SU-DHL-6 (cell line): ENCODE measurements at regions not wholly inside any gene's neighbourhood (a gene's known extent, or its start where the extent isn't known, plus 50 kb on each side); places are given as distances from the start of the nearest gene placed in this dataset.

Experiments used
- H2AFZ ChIP-seq: fragments of 200-600 bp; sonication (generic); 2 replicates; pipeline ENCODE4 v1.6.1; 2014; ENCODE audit warnings: low read depth, mild to moderate bottlenecking, moderate library complexity, mixed read lengths, antibody characterized with exemption, low read length; ENCODE audit not compliant: severe bottlenecking
- H3F3A ChIP-seq: fragments of 200-600 bp; shearing (Covaris generic); 2 replicates; pipeline ENCODE4 v1.6.0; 2016; ENCODE audit warnings: antibody characterized with exemption, mild to moderate bottlenecking; ENCODE audit not compliant: insufficient read depth
- H3K27ac ChIP-seq: fragments of 200-600 bp; sonication (generic); 2 replicates; pipeline ENCODE4 v1.5.1; 2016; ENCODE audit warnings: low read depth, mild to moderate bottlenecking, low read length, moderate library complexity, mixed read lengths
- H3K27me3 ChIP-seq: fragments of 200-600 bp; sonication (generic), shearing (Covaris generic); 2 replicates; pipeline ENCODE4 v1.6.0; 2014; ENCODE audit warnings: mild to moderate bottlenecking, low read length
- H3K36me3 ChIP-seq: fragments of 200-600 bp; sonication (generic); 2 replicates; pipeline ENCODE4 v1.6.1; 2014; ENCODE audit warnings: mild to moderate bottlenecking, low read length, mixed read lengths
- H3K4me2 ChIP-seq: fragments of 300-600, 200-600 bp; shearing (Covaris generic), sonication (generic); 2 replicates; pipeline ENCODE4 v1.6.0; 2014; ENCODE audit warnings: low read length, low read depth, mild to moderate bottlenecking; ENCODE audit not compliant: poor library complexity, severe bottlenecking
- H3K4me3 ChIP-seq: fragments of 200-600 bp; sonication (generic); 2 replicates; pipeline ENCODE4 v1.5.1; 2014; ENCODE audit warnings: antibody characterized with exemption, low read length, mild to moderate bottlenecking, mixed read lengths; ENCODE audit not compliant: insufficient read depth, poor library complexity, severe bottlenecking
- H3K79me2 ChIP-seq: fragments of 200-600 bp; sonication (generic); 2 replicates; pipeline ENCODE4 v1.6.1; 2014; ENCODE audit warnings: mild to moderate bottlenecking, low read length, moderate library complexity; ENCODE audit not compliant: insufficient read depth
- H3K9ac ChIP-seq: fragments of 200-600 bp; sonication (generic); 2 replicates; pipeline ENCODE4 v1.7.0; 2014; ENCODE audit warnings: mild to moderate bottlenecking, low read length
- H3K9me2 ChIP-seq: fragments of 200-600 bp; sonication (generic); replicated peaks from 2 replicates; pipeline ENCODE4 v1.6.1; 2014; ENCODE audit warnings: low read length; ENCODE audit not compliant: insufficient read depth
- H3K9me3 ChIP-seq: fragments of 200-600 bp; sonication (generic); 2 replicates; pipeline ENCODE4 v1.6.1; 2014; ENCODE audit warnings: low read length, mixed read lengths; ENCODE audit not compliant: insufficient read depth
- H4K20me1 ChIP-seq: fragments of 200-600 bp; sonication (generic); 2 replicates; pipeline ENCODE4 v1.6.1; 2014; ENCODE audit warnings: low read depth, mild to moderate bottlenecking, antibody characterized with exemption, low read length, moderate library complexity, mixed read lengths
- EZH2phosphoT487 ChIP-seq: fragments of 200-600 bp; sonication (generic), shearing (Covaris generic); conservative IDR thresholded peaks from 2 replicates; pipeline ENCODE4 v1.6.1; 2018; ENCODE audit warnings: mild to moderate bottlenecking, antibody characterized with exemption, low read length, moderate library complexity, mixed read lengths
- TF ChIP-seq, protein P1 (sequence below): fragments of 200-600 bp; sonication (generic); IDR thresholded peaks from one replicate; pipeline ENCODE4 v1.5.1; 2017; ENCODE audit warnings: antibody characterized with exemption, mild to moderate bottlenecking, low read length, moderate library complexity; ENCODE audit not compliant: insufficient read depth, poor library complexity, severe bottlenecking

DNA sequence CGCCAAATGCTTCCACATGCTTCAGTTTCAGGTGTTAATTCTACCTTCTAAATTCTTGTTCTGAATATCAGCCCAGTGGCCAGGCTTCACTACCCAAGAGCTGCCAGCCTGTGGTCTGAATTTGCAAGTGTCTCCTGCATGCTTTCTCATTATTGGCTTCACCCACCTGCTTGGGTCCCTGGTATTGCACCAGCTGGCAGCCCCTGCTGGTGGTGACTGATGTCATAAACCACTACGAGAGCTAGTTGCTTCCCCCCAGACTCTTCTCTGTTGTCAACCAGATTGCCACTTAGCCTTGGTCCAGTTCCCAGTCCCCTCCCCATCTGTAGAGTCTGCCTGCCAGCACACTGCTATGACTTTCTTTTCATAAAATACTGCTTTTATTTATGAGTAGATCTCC, 197.7 kb upstream of the DUSP10 start:
- Histone ChIP-seq H3K4me3 (no peak overlapping the region), H3K9ac (no peak overlapping the region; the same call in 1 of the 2 replicates), H3K4me2 (peak overlapping the region; percentile 50), H3K27ac (peak overlapping the region; percentile 66), H3F3A (no peaks in the 10 kb centered on the region; the same call in 1 of the 2 replicates), H3K9me3 (no peaks in the 10 kb centered on the region), H3K27me3 (no peaks in the 10 kb centered on the region), H4K20me1 (no peaks in the 10 kb centered on the region), H3K9me2 (no peaks in the 10 kb centered on the region), H3K79me2 (no peaks in the 10 kb centered on the region), H2AFZ (no peak overlapping the region), H3K36me3 (no peaks in the 10 kb centered on the region)
- TF ChIP-seq EZH2phosphoT487, result no peak
- TF ChIP-seq, protein P1, sequence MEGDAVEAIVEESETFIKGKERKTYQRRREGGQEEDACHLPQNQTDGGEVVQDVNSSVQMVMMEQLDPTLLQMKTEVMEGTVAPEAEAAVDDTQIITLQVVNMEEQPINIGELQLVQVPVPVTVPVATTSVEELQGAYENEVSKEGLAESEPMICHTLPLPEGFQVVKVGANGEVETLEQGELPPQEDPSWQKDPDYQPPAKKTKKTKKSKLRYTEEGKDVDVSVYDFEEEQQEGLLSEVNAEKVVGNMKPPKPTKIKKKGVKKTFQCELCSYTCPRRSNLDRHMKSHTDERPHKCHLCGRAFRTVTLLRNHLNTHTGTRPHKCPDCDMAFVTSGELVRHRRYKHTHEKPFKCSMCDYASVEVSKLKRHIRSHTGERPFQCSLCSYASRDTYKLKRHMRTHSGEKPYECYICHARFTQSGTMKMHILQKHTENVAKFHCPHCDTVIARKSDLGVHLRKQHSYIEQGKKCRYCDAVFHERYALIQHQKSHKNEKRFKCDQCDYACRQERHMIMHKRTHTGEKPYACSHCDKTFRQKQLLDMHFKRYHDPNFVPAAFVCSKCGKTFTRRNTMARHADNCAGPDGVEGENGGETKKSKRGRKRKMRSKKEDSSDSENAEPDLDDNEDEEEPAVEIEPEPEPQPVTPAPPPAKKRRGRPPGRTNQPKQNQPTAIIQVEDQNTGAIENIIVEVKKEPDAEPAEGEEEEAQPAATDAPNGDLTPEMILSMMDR, result no peak

DNA sequence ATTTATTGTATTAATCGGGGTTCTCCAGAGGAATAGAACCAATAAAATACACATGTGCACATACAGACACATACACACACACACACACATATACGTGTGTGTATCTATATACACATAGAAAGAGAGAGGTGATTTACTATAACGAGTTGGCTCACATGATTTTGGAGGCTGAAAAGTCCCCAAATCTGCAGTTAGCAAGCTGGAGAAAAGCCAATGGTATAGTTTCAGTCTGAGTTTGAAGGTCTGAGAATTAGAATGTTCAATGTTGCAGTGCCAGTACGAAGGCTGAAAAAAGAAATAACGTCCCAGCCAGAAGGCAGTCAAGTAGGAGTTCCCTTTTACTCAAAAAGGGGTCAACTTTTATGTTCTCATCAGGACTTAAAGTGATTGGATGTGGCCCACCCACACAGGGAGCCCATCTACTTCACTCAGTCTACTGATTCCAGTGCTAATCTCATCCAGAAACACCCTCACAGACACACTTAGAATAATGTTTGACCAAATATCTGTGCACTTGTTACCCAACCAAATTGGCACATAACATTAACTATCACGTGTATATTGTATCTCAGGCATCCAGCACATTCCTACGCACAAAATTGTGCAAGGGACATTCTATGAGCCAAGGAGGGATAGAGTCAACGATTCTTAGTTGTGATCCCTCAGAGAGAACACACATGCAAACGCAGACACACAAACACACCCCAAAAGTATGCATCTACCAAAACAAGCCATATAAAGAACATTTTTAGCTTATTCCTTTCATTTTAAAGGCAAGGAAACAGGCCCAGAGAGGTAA, 195.5 kb upstream of the DUSP10 start:
- TF ChIP-seq, protein P1, result no peak
- no peak for TF ChIP-seq EZH2phosphoT487
- Histone ChIP-seq H3K27me3 (no peaks in the 10 kb centered on the region), H4K20me1 (no peaks in the 10 kb centered on the region), H3K9ac (no peak overlapping the region), H3K27ac (no peak overlapping the region), H3K9me3 (no peaks in the 10 kb centered on the region), H2AFZ (no peak overlapping the region), H3F3A (no peaks in the 10 kb centered on the region; the same call in 1 of the 2 replicates), H3K36me3 (no peaks in the 10 kb centered on the region), H3K9me2 (no peaks in the 10 kb centered on the region), H3K4me3 (no peak overlapping the region), H3K79me2 (no peaks in the 10 kb centered on the region), H3K4me2 (no peak overlapping the region)

DNA sequence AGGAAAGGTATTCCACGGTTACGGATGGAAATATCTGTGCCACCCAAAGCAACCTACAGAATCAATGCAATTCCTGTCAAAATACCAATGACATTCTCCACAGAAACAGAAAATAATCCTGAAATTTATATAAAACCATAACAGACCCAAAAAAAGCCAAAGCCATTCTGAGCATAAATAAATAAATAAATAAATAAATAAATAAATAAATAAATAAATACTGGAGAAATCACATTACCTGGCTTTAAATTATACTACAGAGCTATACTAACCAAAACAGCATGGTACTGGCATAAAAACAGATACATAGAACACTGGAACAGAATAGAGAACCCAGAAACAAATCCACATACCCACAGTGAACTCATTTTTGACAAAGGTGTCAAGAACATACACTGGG, 191.9 kb upstream of the DUSP10 start:
- Histone ChIP-seq H3K79me2 (no peaks in the 10 kb centered on the region), H3K27ac (no peak overlapping the region), H4K20me1 (no peaks in the 10 kb centered on the region), H2AFZ (no peak overlapping the region), H3K9me3 (no peaks in the 10 kb centered on the region), H3F3A (no peaks in the 10 kb centered on the region), H3K27me3 (no peaks in the 10 kb centered on the region), H3K36me3 (no peaks in the 10 kb centered on the region), H3K9ac (no peak overlapping the region), H3K9me2 (no peaks in the 10 kb centered on the region), H3K4me2 (no peak overlapping the region), H3K4me3 (no peak overlapping the region)
- TF ChIP-seq, protein P1, result no peak
- TF ChIP-seq EZH2phosphoT487, result no peak
